HFF-Myc (cell line): ENCODE measurements at regions not wholly inside any gene's neighbourhood (a gene's known extent, or its start where the extent isn't known, plus 50 kb on each side); places are given as distances from the start of the nearest gene placed in this dataset.

Source experiments
- DNase-seq: peaks from one replicate; pipeline ENCODE4 v3.0.0-alpha.2; 2011; ENCODE audit warnings: low read depth; ENCODE audit errors: extremely low read depth
- H3K4me3 ChIP-seq: replicated peaks from 2 replicates; pipeline ENCODE4 v1.5.1; 2011; ENCODE audit warnings: low read depth, mild to moderate bottlenecking, control low read depth, low read length
- TF ChIP-seq, protein P1 (sequence below): IDR thresholded peaks from 2 replicates; pipeline ENCODE4 v1.5.1; 2012; ENCODE audit warnings: mild to moderate bottlenecking, low read depth, low read length, control low read depth; ENCODE audit errors: missing control alignments

- TF ChIP-seq, protein P1, sequence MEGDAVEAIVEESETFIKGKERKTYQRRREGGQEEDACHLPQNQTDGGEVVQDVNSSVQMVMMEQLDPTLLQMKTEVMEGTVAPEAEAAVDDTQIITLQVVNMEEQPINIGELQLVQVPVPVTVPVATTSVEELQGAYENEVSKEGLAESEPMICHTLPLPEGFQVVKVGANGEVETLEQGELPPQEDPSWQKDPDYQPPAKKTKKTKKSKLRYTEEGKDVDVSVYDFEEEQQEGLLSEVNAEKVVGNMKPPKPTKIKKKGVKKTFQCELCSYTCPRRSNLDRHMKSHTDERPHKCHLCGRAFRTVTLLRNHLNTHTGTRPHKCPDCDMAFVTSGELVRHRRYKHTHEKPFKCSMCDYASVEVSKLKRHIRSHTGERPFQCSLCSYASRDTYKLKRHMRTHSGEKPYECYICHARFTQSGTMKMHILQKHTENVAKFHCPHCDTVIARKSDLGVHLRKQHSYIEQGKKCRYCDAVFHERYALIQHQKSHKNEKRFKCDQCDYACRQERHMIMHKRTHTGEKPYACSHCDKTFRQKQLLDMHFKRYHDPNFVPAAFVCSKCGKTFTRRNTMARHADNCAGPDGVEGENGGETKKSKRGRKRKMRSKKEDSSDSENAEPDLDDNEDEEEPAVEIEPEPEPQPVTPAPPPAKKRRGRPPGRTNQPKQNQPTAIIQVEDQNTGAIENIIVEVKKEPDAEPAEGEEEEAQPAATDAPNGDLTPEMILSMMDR, result no peak
Observed at GRCh38 chr5:89105171-89105695, 222.2 kb upstream of the MEF2C start.

DNA sequence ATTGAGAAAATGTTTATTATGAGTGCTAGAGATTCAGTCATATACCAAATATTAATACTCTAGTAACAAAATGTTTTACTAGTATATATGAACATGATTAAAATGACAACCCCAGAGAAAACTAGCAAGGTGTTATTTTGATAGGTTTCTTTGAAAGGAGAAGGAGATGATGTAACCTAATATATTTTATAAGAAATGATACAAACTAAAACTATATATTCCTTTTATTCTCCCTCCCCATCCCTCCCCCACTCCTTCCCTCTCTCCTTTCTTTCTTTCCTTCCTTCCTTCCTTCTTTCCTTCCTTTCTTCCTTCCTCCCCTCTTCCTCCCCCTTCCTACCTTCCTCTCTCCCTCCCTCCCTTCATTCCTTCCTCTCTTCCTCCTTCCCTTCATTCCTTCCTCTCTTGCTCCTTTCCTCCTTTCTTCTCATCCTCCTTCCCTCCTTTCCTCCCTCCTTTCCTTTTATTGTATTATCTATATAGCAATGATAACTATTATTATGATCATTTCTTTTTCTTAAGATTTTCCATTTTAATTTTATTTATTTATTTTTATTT lies 215.3 kb upstream of the MEF2C start:
- no peak overlapping the region for H3K4me3 ChIP-seq
- DNase-seq, result no peak
- TF ChIP-seq, protein P1, result no peak

More at GRCh38 chr5:89105171-89105695, 222.2 kb upstream of the MEF2C start:
- no peak overlapping the region for H3K4me3 ChIP-seq
- no peak for DNase-seq

- TF ChIP-seq, protein P1, result no peak
- DNase-seq, result no peak
- H3K4me3 ChIP-seq, result no peak overlapping the region
Observed at GRCh38 chr5:89097103-89097502, 214.1 kb upstream of the MEF2C start.

DNA sequence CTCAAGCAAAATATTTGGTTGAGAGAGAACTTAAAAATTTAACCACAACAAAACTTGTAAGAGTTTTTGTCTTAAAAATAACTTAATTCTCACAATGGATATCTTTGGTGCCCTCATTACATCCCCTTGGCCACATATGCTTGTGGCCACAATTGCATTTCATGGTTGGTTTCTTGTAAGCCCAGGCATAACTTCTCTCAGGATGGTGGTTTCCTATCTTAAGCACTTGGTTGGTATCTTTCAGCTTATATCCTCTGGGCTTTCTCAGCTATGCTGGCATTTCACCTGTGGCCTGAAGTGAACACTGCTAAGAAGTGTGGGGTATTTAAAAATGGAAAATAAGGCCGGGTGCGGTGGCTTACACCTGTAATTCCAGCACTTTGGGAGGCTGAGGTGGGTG lies 212.4 kb upstream of the MEF2C start:
- TF ChIP-seq, protein P1, result no peak
- H3K4me3 ChIP-seq, result no peak overlapping the region
- no peak for DNase-seq

- no peak for DNase-seq
- no peak overlapping the region for H3K4me3 ChIP-seq
- TF ChIP-seq, protein P1, result no peak
Observed at GRCh38 chr5:89090037-89090436, 207.1 kb upstream of the MEF2C start.

- H3K4me3 ChIP-seq, result no peak overlapping the region
- no peak for DNase-seq
- TF ChIP-seq, protein P1, result no peak
Observed at GRCh38 chr5:89087551-89088318, 204.8 kb upstream of the MEF2C start.

- DNase-seq, result no peak
- TF ChIP-seq, protein P1, result no peak
- no peak overlapping the region for H3K4me3 ChIP-seq
Observed at GRCh38 chr5:89087128-89087527, 204.1 kb upstream of the MEF2C start.
